C4-2B (cell line): ENCODE measurements at regions not wholly inside any gene's neighbourhood (a gene's known extent, or its start where the extent isn't known, plus 50 kb on each side); places are given as distances from the start of the nearest gene placed in this dataset.

Experiments used
- ZFX ChIP-seq: fragments of 450-650 bp; IDR thresholded peaks from 2 replicates; pipeline ENCODE4 v1.6.1; 2017
- TF ChIP-seq, protein P1 (sequence below): fragments of 450-650 bp; conservative IDR thresholded peaks from 2 replicates; pipeline ENCODE4 v1.5.1; 2017; ENCODE audit warnings: mild to moderate bottlenecking

DNA sequence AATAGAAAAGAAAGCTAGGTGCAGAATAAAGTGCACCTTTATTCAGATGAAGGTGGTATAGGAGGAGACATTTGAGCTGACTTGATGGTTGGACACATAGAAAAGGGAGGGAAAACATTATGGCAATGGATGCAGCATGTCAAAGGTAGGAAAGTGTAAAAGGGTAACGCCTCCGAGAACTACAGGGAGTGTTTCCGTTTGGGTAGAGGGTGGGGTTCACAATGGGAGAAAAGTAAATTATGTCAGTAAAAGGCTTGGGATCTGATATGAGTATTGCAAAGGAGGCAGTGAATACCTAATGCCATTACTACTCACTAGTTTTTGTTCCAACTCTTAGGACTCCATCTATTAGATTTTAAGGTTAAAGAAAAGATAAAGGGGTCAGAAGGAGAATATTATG lies 59.5 kb downstream of the FAT3 start:
- TF ChIP-seq, protein P1, sequence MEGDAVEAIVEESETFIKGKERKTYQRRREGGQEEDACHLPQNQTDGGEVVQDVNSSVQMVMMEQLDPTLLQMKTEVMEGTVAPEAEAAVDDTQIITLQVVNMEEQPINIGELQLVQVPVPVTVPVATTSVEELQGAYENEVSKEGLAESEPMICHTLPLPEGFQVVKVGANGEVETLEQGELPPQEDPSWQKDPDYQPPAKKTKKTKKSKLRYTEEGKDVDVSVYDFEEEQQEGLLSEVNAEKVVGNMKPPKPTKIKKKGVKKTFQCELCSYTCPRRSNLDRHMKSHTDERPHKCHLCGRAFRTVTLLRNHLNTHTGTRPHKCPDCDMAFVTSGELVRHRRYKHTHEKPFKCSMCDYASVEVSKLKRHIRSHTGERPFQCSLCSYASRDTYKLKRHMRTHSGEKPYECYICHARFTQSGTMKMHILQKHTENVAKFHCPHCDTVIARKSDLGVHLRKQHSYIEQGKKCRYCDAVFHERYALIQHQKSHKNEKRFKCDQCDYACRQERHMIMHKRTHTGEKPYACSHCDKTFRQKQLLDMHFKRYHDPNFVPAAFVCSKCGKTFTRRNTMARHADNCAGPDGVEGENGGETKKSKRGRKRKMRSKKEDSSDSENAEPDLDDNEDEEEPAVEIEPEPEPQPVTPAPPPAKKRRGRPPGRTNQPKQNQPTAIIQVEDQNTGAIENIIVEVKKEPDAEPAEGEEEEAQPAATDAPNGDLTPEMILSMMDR: no peak
- TF ChIP-seq ZFX: no peak
